HG02973 (cell line): ENCODE measurements at regions not wholly inside any gene's neighbourhood (a gene's known extent, or its start where the extent isn't known, plus 50 kb on each side); places are given as distances from the start of the nearest gene placed in this dataset.

Source experiments
- ATAC-seq: cut with Tn5 transposase; IDR thresholded peaks from one replicate; pipeline ENCODE4 v1.9.1; 2021; ENCODE audit warnings: moderate library complexity; ENCODE audit not compliant: unreplicated experiment

DNA sequence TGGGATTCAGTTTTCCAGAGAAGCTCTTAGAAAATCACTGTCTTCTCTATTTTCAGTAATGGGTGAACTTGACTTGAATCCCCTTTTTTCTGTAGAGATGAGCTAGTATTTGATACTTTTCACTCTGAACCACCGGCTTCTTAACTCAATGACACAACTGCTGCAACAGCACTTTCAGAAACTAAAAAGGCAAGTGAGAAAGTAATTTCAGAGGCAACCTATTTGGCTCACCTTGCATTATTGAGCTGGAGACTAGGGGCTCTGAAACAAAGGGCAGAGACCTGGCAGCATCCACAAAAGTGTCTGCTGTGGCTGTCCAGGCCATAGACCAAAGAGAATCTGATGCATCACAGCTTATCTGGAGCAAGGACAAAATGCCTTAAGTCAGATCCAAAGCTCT, 289.8 kb upstream of the IRAK1BP1 start:
- no peak for ATAC-seq

DNA sequence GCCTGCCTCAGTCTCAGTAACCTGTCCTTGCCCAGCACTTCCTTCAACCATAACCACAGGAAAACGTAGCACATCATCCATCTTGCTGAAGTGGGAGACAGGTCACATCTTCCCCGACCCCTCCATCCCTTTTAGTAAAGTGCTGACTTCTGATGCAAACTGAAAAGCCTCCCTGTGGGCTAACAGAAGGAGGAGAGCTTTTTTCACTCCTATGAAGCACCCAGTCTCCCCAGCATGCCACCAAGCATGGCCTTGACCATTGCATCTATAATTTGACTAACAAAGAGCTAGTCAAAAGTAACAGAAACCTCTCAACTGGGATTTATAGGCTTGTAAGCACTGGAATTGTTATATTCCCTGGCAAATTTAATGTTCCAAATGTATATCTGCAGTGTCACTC, 288.9 kb upstream of the IRAK1BP1 start:
- no peak for ATAC-seq

DNA sequence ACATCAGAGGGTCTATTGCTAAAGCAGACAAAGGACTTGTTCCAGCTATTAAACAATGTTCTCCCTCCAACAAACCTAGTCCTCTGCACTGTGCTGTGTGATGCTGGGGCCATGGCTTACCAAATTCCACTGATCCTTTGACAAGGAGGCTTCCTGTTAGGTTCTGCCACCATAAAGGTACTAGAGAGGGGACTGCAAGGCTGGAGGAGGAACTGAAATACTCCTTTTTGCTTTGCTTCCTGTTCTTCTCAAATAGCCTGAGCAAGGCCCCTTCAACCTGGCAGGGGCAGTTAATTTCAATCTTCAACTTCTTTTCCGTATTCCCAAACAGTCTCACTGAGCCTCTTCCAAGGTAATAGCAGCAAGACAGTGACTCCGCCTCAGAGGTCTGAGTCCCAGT, 286.4 kb upstream of the IRAK1BP1 start:
- no peak for ATAC-seq

DNA sequence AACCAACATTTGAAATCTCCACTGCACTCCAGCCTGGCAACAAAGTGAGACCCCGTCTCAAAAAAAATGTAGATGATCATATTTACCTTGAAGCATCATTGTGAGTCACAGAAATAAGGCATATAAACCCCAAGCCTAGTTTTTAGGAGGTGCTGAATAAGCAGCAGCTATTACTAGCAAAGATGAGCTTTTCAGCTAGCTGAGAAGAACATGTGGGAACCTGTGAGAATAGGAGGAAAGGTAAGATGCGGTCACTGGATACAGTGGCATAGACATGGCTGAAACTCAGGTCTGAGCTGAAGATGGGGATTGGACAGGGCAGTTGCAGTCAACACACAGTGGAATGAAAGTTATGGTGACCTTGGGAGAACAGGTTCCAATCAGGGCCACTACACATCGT, 284.3 kb upstream of the IRAK1BP1 start:
- ATAC-seq = no peak

DNA sequence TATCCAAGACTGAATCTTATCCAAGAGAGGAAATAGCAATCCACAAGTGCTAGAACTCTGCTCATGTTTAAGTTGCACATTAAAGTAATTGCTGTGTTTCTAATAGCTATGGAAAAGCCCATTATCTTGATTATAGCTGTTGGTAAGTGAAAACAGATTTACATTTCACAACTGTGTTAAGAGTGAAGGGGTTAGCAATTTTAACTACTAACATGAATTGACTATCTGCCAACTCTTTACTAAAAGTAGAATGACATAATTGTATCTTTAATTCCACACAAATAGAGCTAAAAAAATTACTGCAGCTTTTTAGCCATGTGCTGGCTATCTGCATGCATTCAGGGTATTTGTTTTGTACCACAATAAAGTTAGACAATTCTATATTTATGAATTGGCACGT, 277.9 kb upstream of the IRAK1BP1 start:
- no peak for ATAC-seq

DNA sequence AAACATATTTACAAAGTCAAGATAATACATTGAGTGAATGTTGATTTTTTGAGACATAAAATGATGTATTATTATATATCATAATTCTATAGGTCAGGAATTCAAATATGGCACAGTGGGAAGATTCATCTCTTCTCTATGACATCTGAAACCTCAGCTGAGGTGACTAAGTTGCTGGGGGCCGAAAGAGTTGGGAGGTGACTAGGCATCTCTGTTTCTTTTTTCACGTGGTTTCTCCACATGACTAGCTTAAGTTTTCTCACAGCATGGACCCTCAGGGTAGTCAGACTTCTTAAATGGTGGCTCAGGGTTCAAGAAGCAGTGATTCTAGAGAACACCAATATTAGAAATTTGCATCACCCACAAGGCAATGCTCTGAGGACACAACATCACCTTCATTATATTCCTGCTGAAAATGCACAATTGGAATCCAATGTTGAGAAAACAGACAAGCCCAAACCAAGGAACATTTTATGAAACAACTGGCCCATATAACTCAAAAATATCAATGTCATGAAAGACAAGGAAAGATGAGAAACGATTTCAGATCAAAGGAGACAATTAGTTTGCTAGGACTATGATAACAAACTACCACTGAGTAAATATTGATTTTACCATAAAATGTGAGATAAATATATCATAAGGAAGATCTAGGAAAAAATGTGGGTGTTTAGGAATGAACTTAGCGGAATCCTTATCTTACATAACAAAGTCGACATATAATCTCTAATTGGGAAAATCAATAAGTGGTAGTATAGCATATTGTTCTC, 273.3 kb upstream of the IRAK1BP1 start:
- ATAC-seq = no peak

DNA sequence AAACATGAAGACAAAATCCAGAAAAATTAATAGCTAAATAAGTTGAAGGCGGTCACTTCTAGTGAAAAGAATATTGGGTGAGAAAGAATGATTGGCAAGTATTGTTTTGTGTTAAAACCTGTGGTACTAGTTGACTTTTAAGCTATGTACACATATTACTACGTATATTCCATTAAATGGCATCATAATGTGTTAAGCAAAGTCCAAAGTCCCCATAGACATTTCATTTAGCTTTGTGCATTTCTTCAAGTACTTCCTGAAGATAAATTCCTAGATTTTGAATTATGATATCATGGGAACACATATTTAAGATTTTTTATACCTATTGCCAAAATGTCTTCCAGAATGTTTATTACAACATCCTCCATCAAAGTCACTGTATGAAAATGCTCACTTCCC, 272.7 kb upstream of the IRAK1BP1 start:
- ATAC-seq = no peak

DNA sequence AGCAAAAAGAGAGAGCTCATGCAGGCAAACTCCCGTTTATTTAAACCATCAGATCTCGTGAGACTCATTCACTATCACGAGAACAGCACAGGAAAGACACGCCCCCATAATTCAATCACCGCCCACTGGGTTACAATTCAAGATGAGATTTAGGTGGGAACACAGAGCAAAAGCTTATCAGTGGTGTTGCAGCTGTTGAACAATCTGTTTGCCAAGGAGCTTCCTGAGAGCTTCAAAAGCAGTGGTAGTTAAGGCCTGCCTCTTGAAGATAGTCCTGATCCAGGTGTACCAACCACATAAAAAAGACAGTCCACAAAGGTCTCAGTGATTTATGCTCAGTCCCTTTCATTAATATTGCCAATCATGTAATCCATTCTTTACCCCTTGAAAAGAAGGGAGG, 269.4 kb upstream of the IRAK1BP1 start:
- no peak for ATAC-seq

DNA sequence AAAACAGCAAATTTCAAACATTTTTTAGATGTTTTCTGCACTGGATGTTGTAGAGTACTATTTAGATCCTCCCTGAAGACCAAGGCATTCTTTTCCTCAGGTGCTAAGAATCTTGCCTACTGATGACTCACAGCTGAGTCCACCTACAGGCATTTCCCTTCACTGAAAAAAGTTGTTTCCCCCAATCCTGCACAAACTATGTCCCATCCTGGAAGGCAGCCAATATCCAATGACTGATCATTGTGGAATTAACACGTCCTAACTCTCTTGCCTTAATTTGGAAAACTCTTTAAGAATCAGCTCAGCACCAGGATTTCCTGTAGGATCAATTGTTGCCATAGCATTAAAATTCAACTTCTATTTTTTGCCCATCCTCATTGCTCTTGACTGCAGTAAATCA, 268.4 kb upstream of the IRAK1BP1 start:
- no peak for ATAC-seq

DNA sequence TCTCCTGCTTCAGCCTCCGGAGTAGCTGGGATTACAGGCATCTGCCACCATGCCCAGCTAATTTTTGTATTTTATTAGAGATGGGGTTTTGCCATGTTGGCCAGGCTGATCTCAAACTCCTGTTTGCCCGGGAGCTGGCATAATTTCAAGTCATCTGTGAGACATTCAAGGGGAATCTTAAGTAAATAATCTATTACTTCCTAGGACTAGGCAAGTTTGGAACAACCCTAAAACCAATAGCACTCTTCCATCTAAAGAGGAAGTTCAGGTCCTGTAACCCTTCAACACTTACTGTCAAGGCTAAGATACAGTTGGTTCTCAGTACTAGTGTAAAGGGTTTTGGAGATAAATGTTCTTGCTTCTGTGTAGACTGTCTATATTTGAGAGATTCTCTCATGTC, 267.8 kb upstream of the IRAK1BP1 start:
- no peak for ATAC-seq

DNA sequence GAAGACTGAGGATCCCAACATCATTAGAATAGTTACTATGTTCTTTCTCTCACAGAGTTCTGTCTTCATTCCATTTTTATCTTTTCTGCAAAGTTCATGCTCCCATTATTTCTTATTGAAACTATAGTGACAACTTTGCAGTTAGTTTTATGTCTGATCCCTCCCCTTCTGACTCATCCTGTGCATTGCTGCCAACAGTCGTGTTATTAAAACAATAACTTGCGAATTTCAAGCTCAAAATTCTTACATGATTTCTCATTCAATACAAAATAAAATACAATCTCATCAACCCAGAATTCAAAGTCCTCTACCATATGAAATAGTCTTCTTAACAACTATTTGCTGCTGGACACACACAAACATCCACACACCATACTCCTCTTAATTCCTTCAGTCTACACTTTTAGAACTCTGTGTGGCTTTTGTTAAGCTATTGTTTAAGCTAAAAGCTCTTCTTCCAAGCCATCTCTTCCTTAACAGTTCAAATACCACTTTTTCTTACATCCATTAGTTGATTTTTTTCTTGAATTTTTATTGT, 261.4 kb upstream of the IRAK1BP1 start:
- no peak for ATAC-seq

DNA sequence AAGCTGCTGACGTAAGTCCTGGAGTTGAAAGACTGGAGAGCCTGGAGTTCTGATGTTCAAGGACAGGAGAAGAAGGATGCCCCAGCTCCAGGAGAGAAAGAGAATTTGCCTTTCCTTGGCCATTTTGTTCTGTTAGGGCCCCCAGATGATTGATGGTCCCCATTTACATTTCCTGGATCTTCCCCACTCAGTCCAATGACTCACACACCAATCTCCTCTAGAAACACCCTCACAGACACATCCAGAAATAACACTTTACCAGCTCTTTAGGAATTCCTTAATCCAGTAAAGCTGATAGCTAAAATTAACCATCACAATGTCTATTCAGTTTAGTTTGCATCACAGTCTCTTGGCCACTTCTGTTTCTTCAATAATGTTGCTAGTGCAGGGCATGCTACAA, 260.2 kb upstream of the IRAK1BP1 start:
- no peak for ATAC-seq

DNA sequence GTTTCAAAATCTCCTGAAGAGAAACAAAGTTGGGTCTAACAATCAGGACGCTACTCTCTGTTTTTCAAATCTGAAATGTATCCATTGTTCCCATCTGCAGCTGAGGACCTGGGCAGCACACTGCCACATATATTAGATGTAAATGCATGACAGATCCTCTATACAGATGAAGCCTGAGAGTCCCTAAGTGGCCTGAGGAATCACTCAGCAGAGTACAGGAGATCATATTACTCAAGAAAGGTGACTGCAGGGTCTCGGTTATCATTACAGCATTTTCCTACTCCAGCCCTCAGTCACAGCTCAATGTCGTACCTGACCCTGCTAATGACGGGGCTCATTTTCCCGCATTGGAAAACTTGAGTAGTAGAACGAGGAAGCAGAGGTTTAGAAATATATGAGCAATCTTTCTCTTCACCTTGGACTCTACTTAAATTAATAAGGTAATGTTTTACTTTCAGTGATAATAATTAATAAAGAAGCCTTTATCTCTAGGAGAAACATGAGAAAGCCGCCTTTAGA, 256.2 kb upstream of the IRAK1BP1 start:
- no peak for ATAC-seq

DNA sequence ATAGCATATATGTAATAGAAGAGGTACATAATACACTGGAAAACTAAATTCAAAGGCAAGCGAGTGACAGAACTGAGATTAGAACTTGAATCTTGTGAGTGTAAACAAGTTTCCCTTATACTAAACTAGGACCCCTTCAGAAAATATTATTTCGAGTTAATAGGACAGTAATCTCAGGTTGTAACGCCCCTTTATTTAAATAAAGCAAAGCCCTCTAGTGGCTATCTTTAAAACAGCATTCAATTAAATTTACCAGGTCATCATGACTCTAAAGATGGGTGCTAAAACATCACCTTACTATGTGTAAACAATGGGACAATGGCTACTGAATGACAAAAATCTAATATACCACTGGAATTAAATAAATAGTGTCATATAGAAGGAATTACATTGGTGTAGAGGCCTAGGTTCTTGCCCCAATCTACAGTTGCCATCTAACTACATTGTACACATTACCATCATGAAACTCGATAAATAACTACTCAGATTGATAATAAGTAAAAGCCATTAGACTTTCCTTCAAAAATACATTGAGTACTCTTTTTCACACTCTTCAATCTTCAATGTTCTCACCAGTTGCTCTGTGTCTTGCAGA, 255.4 kb upstream of the IRAK1BP1 start:
- peak; percentile 51 for ATAC-seq

DNA sequence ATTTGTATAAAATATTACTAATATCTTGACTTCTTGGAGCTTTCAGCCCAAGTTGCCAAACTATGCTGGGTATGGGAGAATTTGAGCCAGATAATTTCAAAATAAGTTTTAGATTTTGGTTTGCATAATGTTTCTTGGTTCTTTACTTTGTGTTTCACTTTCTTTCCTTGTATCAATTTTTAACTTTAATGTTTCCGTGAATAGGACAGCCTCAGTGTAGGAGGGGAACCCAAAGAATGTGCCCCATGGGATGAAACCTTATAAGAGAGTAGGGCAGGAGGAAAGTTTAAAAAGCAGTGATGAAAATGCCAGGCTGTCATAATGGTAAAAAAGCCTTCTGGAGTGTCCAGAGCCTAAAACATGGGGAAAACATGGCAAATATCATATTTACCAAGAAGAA, 252.4 kb upstream of the IRAK1BP1 start:
- ATAC-seq = peak; percentile 32

DNA sequence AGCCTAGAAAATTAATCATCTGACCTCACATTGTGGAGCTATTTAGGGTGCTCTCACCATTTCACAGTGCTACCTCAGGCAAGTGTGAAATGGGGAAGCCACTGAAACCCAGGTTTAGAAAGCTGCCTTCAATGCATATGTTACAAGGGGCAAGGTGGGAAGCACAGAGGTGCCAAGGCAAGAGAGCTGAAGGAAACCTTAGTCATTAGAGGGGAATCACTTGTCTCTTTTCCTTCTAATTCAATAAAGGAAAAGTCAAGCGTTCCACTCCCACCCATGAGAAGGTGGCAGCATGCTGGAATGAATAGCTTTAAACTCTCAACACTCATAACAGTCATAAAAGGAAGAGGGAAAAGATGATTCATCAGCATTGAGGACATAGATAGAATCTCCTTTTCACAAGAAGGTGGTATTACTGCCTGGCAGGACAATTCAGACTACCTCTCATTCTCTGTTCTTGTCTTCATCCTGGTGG, 251.9 kb upstream of the IRAK1BP1 start:
- ATAC-seq = peak; percentile 67

DNA sequence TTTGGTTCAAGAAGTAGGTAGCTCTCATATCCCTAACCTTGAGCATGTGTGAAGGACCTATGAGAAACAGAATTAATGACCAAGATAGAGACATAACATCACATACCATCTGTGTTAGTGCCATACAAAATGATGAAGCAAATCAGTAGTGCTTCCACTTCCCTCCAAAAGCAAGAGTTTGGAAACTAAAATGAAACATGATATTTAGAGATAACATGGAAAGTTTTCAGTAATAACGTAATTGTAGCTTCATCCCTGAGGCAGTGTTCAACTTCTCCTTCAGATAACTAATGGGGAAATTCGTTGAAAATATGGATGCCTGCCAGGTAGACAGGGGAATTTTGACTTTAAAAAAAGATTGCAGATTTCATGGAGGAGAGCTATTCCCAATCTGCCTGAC, 248.4 kb upstream of the IRAK1BP1 start:
- no peak for ATAC-seq

DNA sequence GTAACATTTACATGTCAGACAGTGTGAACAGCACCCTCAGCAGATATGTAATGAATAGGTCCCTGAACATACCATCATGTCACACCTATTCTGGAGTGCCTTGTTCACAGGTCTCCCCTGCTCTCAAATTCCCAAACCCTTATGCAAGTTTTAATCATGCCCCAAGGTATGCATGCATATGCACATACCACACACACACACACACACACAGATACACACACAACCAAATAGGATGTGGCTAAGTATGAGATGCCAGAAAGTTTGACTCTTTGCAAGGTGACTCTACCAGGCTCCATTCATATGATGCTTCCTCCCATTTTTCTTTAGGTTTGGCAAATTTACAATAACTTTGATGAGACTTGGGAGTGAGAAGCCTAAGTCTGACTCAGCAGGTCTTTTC, 243.8 kb upstream of the IRAK1BP1 start:
- ATAC-seq = no peak

DNA sequence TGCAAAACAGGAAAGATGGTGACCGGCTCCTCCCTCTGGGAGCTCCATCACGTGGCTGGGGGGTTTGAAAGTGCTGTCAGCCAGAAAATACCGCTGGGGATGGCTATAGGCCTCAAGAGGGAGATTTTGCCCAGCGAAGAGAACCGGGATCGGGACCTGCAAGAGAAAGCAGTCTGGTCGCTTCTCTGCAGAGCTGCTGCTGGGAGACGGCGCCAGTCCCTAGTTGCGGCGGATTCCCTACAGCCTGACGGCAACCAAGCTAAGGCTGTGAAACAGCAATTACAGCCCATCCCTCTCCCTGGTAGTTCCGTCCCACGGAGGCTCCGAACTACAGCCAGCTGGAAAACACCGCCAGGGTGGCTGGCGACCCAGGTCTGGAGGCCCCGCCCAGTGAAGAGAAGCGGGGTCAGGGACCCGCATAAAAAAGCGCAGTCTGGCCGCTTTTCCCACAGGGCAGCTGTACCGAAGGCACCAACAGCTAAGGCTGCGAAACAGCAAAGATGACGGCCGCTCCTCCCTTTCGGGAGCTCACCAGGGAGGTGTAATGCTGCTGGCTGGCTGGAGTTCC, 238.1 kb upstream of the IRAK1BP1 start:
- no peak for ATAC-seq

DNA sequence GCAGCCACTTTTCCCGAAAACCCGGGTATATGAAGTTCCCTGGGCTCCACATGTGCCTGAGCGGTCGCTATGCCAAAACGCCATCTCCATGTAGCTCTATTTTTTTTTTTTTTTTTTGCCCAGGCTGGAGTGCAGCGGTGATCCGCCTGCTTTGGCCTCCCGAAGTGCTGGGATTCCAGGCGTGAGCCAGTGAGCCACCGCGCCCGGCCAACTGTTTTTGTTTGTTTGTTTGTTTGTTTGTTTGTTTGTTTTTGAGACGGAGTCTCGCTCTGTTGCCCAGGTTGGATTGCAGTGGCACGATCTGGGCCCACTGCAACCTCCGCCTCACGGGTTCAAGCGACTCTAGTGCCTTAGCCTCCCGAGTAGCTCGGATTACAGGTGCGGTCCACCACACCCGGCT, 237.5 kb upstream of the IRAK1BP1 start:
- no peak for ATAC-seq

DNA sequence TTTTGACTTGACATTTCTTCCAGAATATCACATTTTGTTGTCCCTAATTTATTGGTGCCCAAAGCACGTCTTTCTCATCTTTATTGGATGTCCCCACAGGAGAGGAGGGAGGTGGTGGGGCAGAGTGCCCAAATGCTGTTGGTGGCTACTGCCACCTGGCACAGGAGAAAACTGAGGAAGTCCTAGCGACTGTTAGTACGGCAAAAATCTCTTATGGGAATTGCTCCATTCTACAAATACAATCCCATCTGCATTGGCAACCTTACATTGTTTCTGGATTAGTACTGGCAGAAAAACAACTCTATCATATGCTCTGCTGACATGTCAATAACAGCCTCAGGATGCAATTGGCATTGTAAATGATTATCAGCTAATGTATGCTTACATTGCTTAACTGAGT, 235.4 kb upstream of the IRAK1BP1 start:
- ATAC-seq = no peak
